ENCODE measurements at regions not wholly inside any gene's neighbourhood (a gene's known extent, or its start where the extent isn't known, plus 50 kb on each side); places are given as distances from the start of the nearest gene placed in this dataset.

DNA sequence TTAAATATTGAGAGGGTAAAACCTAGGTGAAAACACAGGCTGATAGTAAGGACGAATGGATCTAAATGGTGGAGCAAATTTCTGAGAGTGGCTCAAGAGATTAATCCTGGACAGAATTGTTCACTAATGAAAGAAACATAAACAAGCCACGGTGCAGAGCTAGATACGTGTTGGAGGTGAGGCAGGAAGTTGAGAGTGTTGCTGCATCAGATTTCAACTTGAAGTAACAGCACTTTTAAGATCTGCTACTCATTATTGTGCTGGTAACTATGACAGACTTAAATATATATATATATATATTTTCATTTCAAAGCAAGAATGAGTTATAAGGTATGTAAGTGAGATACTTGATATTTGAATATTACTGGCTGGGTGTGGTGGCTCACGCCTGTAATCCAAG is 64.9 kb downstream of the PTGS2 start:
- TF ChIP-seq, protein P1, sequence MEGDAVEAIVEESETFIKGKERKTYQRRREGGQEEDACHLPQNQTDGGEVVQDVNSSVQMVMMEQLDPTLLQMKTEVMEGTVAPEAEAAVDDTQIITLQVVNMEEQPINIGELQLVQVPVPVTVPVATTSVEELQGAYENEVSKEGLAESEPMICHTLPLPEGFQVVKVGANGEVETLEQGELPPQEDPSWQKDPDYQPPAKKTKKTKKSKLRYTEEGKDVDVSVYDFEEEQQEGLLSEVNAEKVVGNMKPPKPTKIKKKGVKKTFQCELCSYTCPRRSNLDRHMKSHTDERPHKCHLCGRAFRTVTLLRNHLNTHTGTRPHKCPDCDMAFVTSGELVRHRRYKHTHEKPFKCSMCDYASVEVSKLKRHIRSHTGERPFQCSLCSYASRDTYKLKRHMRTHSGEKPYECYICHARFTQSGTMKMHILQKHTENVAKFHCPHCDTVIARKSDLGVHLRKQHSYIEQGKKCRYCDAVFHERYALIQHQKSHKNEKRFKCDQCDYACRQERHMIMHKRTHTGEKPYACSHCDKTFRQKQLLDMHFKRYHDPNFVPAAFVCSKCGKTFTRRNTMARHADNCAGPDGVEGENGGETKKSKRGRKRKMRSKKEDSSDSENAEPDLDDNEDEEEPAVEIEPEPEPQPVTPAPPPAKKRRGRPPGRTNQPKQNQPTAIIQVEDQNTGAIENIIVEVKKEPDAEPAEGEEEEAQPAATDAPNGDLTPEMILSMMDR (conservative IDR thresholded peaks at IDR 0.05 in 1 of 2, IDR thresholded peaks at IDR 0.05 in 1 of 2; ENCODE audit: low read depth in 1 of 2, low read length in 2 of 2) = no peak
- no peak for TF ChIP-seq EZH2 (IDR thresholded peaks at IDR 0.05; ENCODE audit: low read length, missing control alignments)

Measured in fibroblast of lung (primary cell).